Activated CD8-positive, alpha-beta memory T cell treated with anti-CD3 and anti-CD28 coated beads for 48 hours (primary cell): ENCODE measurements at regions not wholly inside any gene's neighbourhood (a gene's known extent, or its start where the extent isn't known, plus 50 kb on each side); places are given as distances from the start of the nearest gene placed in this dataset.

Experiments
- DNase-seq, 3 experiments: peaks; one replicate each; pipeline ENCODE4 v3.0.0-alpha.2; 2020; ENCODE audit warnings: low read depth in 2 of 3, low spot score in 2 of 3

DNA sequence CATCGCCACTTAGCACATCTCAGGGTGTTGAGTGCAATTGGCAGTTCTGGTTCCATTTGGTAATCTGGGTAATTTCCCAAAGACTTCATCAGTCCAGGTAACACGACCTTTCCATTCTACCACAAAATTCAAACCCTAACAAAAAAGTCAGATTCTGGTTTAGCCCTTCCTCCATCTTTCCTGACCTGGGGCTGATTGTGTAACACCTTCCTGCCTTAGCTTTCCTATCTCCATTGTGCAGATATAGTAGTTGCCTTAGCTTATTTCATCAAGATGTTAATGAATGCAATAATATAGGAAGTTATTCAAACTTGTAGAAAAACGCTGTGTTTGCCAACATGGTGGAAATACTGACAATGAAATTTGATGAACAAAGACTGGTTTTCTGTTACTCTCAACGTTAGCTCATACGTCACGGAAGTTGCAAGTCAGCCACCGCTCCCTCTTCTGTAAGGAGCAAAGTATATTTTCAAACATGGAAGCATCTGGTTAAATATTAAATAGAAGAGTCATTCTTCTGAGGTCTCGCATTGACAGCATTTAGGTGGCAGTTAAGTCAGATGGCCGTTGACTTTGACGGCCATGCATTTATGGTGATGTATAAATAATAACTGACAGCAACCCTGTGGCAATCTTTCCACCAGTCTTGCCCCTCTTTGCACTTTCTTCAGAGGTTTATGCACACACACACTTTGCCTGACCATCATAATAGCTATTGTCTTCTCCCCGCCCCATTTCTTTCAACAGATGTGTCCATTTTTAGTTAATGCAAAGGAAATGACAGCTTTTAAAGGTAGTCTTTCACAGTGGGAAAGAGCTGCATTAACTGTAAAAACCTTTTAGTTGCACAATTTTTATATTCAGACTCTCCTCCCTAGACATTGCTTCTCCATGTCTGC is 205.1 kb upstream of the BMPER start:
- DNase-seq = no peak

DNA sequence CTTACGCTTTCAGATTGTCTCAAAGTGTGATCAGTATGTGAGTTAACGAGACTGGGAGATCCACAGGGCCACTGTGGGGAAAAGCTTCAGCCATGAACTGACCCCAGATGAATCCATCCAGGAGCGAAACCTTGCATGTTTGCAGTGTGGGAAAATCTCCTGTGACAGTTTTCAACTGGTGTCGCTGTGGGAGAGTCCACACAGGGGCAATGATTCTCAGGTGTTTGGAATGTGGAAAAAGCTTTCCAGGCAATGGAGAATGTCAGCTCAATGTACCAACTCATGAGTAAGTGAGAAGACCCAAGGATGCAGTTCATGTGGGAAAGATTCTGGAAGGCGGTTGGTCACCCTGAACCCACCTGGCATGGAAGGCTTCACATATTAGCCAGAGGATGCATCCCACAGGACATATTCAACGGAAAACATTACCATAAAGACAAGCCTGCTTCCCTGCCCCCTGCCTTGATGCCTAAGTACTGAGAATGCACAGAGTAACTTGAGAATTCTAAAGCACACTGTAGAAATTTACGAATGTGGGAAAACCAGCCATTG is 204.1 kb upstream of the BMPER start:
- DNase-seq = no peak

DNA sequence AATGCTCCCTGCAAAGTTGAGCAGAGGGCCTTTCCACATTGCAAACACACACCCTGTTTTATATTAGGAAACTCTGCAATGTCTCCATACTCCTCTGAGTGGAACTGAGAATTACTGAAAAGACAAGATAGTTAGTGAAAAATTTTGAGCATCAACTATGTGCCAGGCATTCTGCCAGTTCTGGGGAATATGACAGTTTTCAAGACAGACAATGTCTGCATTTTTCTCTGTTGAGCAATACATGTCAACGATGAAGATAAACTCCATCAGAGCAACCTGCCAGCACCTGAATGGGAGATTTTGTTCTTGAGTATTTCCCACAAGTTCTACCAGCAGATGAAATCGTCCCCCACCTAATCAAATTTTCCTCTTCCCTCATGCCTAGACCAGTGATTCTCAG is 203.4 kb upstream of the BMPER start:
- no peak for DNase-seq

DNA sequence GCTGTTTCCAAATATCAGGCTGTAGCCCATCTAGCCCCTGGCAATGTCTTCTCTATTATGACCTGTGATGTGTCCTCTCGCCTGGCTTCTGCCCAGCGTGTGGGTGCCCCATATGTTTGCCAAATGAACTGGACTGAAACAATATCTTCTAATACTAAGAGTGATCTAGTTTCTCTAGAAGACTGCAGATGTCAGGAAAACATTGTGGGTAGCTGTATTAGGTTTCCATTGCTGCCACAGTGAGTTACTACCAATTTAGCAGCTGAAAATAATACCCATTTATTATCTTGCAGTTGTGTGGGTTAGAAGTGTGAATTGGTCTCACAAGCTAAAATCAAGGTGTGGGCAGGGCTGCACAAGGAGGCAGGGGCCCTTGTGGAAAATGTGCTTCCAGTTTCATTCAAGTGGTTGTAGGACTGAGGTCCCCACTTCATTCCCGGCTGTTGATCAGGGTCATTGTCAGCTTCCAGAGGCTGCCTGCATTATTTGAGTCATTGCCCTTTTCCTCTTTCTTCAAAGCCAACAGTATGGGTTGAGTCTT is 202.8 kb upstream of the BMPER start:
- DNase-seq = no peak

DNA sequence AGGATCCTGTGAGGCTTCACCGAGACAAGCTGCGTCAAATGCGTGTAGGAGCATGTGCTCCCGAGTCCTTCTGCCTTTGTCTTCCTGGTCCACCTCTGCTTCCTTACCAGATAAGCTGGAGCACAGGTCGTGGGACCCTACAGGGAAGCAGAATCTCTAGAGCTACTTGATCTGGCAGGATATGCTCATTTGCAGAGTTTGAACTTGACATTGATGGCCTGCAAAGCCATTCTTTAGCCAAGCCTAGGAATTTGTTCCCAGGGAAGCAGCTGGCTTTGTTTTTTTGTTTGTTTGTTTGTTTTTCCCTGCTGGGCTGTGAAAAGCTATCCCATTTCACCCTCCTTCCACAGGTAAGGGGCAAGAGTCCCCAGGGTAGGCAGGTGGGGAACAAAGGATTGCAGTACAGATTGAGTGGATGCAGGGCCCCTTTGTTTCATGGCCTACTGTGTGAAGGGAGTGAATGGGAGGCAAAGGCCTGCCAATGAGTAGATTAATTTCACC is 200.0 kb upstream of the BMPER start:
- no peak for DNase-seq

DNA sequence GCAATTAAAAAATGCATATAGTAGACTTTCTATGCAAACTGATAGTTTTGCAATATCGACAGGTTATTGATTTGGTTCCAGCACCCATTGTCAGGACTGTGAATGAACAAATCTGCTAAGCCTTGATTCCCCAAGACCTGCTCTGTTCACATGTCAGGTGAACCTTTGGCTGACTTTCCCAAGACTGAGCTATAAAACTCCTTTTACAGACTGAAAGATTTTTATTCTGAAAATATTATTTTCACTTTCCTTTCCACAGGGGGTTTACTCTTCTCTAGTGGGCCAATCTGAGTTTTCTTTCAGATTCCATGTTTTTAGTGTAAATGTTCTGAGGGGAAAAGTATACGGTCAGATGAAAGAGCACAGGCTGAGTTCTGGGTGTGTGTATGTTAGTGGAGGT is 199.2 kb upstream of the BMPER start:
- no peak for DNase-seq

DNA sequence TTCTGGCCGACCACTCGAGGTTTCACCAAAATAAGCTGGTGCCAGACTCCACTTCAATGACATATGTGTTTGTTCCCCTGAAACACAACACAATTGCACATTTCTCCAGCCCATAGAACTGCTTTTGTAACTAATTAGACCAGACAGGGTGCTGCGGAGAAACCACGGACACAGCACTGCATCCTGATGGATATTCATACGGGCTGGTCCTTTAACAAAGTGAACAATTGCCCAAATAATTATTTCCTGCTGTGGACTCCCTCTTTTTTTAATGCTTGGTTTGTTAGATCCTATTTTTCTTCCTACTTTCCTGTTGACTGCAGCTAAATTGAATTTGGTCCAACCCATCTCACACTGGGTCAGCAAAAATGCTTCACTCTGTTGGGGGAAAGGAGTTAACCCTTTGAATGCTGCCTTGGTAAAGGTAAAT is 198.6 kb upstream of the BMPER start:
- DNase-seq = no peak

DNA sequence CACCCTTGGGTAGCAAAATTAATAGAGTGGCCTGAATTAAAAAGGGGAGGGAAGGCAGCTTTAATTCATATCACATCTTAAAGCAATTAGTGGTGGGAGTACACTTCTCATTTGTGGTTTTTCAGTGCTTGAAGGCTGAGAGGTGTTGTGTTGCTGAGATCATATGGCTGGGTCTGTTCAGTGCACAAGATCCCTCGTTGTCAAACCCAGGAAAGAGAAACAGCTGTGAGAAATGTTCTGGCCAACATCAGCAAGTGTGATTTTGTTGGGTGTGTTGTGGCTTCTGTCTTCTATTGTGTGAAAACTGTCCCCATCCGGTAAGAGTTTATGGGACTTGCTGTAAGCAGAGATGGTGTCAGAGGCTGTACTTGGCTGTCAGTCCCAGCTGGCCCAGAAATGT is 197.9 kb upstream of the BMPER start:
- DNase-seq = no peak

DNA sequence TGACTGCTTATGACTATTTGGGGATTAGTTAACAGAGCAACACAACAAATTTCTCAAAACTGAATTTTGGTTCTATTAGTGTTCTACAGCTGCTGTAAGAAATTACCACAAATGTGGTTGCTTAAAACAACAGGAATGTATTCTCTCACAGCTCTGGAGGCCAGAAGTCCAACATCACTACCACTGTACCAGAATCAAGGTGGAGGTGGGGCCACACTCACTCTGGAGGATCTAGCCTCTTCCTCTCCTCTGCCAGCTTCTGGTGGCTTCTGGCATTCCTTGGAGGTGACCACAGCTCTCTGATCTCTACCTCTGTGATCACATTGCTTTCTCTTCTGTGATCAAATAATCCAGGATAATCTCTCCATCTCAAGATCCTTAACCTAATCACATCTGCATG is 194.7 kb upstream of the BMPER start:
- DNase-seq = no peak

DNA sequence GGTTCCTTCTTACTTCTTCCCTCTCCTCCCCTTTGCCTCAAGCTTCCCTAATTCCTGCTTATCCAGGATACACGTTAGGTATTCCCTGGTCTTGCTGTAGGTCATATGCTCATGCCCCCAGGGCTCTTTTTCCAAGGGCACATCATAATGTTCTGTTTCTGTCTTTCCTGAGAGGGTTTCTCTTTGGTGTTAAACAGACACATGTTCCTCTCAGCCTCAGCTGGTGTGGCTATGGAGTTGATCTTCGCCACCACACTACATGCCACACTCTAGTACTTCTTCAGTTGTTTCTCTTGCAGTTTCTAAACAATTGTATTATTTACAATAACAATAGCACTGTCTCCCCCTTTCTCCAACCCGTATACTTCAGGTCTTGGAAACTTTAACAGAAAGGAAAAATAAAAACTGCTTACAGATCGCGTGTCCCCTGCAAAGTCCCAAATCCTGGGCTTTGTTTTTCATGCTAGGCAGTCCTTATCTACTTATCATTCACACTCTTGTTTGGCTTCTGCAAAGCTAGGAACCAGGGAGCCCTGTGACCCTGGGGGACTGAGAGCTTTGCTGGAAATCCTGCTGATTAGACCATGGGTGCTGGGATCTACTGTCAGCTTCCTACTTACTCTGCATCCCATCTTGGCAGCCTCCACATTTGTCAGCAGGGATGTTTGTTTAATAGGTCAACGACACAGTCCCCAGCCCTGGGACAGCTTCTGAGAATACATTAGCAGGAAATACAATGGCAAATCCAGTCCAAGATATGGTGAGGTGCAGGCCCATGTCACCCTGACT is 193.9 kb upstream of the BMPER start:
- no peak for DNase-seq

DNA sequence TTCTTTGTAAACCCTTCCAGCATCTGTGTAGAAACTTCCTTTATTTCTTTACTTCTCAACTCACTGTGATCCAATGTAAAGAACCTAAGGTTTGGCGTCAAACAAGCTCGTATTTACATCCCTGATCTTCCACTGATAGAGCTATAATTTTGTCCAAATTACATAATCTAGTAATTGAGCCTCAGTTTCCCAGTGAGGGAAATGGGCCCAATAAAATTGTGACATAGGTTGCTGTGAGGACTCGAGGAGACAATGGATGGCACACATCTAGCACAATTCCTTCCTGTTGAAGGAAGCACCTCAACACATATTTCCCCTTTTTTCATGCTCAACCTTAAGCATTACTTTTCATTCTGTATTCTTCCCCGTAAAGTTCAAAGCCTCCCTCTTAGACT is 193.3 kb upstream of the BMPER start:
- DNase-seq = no peak

DNA sequence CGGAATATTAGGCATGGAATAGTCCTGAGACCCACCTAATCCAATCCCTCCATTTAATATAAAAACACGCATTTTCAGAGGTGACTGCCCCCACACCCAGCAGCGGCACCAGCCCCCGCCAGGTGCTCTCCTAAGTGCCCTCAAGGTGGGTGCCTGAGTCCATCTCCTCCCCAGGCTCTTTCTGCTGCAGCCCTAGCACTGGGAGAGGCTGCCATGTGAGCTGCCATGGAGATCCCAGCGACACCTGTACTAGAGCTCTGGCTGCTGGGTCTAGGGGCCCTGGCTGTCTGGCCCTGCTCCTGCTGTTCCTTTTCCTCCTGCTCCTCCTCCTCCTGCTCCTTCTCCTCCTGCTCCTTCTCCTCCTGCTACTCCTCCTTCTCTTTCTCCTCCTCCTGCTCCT is 191.1 kb upstream of the BMPER start:
- DNase-seq = no peak

DNA sequence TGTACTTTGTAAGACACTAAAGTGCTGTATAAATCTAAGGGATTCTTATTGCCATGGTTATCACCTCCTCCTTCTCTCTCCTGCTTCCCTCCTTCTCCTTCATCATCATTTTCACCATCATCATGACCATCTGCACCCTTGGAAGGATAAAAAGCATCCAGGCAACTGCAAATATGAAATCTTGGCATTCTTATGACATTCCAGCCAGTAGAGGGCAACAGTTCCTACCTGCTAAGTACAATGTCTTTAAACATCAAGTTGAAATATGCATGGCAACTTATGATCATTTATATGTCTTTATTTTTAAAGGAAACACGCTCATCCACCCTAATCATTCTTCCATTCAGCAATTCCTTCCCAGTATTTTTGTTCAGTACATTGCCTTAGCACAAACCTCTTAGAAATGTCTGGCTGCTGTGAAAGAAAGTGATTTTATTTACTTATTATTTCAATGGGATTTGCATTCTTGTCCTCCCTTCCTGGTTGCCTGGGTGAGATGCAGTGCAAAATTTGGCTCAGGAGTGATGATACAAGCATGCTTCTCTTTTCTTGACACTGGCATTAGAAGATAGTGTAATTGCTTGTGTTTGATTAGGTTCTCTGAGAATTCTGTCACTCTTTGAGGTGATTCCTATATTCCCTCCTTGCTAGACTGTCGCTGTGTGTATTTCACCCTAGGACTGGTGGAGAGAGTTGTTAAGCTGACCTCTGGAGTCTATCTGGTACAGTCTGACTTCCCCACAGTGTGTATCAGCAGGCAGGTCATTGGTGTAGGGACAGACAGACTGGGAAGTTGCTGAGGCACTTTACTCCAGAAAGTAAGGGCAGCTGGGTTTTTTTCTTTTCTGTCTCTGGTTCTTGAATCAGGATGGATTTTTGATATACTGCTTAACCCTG is 188.5 kb upstream of the BMPER start:
- DNase-seq = no peak

DNA sequence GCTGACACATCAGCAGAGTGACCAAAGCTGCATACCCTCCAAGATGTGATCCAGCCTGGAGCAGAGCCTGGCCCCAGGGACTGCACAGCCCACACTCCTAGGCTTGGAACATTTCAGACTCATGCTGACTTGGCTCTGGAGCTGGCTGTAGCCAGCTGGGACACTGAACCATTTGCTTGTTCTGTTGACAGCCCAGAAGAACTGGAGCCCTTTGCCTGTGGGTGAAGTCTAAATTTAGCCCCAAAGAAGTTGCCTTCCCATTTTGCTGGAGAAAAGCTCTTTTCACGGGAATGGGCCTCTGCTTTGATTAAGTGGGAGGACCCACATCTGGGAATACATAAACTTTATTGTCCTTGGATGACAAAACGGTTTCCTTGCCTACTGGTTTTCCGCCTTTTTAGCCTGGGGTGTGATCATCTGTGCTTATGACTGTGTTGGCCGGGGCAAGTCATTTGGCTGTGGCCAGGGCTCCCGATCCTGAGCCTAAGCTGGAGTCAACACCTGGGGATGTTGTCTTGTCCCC is 186.2 kb upstream of the BMPER start:
- DNase-seq = no peak

DNA sequence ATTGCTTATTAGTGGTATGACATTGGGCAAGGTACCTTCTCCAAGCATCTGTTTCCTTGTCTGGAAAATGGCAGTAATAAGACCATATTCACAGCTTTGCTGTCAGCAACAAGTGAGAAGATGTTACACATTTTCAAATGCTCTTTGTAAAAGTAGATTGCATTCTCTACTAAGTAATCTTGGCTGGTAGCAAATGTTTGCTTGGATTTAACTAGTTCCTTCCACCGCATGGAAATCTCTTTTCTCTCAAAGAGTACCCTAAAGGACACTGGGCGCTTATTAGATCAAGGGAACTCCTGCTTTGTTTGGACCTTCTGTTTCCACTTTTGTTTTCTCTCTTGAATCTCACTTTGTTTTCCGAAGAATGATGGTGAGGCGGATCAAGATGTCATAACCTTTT is 185.2 kb upstream of the BMPER start:
- no peak for DNase-seq

DNA sequence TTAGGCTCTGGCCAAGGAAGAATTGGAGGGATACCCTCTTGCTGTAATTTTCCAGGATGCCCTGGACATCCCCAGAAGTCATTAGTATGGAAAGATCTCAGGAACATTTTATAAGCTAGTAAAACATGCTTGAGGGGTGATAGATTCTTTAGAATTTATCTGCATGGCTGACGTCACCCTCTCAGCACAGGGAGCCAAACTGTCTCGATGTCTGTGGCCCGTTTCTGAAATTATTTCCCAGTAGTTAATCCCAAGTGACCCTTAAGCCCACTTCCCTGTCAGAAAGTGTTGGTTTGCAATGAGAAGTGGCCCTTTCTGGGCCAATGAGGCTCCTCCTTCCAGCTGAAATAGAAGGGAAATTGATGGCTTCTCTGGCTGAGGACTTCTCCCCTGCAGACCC is 184.5 kb upstream of the BMPER start:
- DNase-seq = no peak

DNA sequence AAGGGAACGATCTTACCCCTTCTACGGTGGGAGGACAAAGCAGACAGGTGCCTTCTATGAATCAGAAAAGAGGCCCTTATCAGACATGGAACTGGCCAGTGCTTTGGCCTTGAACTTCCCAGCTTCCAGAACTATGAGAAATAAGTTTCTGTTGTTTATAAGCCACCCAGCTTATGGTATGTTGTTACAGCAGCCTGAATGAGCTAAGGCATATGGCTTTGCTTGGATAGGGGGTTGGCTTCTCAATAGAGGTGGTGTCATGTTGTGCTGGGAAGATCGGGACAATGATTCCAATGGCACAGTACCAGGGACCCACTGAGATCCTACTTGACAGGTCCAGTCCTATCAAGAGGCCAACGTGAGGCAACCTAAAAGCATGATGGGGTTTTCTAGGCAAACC is 183.4 kb upstream of the BMPER start:
- DNase-seq = no peak

DNA sequence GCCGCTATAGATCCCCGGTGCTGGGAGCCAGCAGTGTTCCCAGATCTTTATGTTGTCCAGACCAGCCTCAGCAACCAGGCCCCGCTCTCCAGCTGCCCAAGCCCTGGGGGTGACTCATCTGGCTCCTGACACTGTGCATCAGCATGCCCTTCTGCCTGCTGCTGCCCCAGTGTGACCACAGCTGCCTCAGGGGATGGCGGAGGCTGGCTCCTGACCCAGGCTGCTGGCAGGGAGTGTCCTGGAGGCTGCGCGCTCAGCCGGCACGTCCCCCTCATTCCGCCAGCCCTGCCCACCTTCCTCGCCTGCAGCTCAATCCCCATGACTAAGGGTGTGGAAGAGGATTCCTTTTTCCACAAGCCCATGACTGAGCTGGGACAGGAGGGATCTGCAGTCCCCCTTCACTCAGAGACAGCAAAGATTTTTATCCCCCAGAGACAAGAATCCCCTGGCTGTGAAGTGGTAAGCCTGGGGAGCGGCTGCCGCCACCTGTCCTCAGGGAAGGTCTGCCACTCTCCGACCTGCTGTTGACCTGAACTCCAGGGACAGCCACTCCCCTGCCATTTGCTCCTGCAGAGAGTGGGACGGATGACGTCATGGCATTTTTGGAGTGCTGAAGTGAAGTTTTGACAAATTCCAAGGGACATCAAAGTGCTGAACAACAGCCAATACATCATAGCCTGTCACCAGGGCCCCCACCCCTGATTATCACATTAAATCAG is 182.8 kb upstream of the BMPER start:
- DNase-seq = no peak

DNA sequence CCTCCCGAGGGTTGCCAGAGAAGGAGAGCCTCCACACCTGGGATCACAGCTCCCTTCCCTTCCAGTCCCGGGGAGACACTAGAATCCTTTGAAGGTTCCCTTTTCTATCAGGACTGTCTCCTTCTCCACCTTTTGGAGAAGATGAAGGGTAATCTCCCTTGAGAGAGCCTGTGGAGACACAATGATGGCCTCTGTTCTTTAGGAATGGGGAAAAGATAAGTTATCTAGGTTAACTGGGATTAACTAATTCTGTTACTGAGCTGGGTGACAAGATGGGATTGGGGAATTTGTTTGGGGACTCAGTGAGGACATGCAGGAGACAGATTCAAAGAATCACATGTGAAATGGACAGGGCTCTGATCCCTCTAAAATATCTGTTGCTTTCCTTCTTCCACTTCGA is 181.1 kb upstream of the BMPER start:
- no peak for DNase-seq
